ENCODE measurements at regions not wholly inside any gene's neighbourhood (a gene's known extent, or its start where the extent isn't known, plus 50 kb on each side); places are given as distances from the start of the nearest gene placed in this dataset.
A peak's percentile ranks its signal among the peaks of the same experiment; 100 is the strongest.

DNA sequence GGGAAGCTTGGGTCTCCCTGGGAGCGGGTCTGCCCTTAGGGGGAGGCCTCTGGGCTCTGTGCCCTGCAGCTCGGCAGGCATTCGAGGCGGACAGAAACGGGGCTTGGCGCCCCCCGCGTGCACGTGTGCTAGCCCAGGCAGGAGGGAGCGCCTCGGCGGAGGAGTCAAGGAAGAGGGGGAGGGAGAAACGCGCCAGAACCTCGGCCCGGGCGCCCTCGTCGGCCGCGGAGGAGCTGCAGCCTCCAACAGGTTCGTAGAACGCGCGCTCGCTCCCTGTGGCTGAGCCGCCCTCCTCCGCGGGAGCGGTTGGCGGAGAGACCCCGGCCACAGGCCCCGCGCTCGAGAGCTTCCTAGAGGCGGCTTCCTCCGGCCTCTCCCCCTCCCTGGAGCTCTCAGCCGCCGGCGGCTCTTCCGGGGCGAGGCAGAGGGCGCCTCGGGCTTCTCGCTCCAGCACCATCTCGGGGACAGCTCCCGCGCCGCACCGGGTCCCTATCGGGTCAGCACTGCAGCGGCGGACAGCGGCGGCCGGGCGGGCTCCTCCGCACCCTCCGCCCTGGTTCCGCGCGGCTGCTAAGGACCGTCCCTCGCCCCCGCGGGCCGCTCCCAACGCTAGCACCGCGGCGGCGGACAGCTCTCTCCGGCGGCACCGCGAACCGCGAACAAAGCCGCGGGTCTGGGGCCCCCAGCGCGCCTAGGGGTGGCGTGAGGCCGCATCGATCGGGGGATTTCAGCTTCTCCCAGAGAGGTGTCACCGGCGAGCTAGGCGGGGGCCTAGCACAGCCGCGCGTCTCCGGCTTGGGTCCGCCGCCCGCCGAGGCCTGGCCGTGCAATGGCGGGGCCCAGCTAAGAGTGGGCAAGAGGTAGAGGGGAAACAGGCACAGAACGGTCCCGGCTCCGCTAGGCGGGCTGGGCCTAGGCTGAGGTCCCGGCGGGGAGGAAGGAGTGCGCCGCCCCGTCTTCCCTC lies 74.6 kb upstream of the CPLX2 start:
- intact Hi-C loops (cut with DNase I), result loop anchor here in 1 of 2 donors (5.0 kb wide), 1 partner anchor 75 kb away; the partner anchor contains the start of gene CPLX2
- Histone ChIP-seq H3K9me3 (replicated peaks in 1 of 3) (no peaks in the 10 kb centered on the region), H3K36me3 (replicated peaks in 1 of 2) (no peaks in the 10 kb centered on the region), H3K27ac (peak overlapping the region in 1 of 5 donors; percentile 64), H3K4me1 (replicated peaks in 1 of 2) (peaks cover 8 to 11% of the 10 kb centered on the region in 2 donors), H3K4me3 (peak overlapping the region in 1 of 4 donors; percentile 16), H3K27me3 (peaks cover 6% of the 10 kb centered on the region)
- peak; percentile 84 to 92 (median 88) for DNase-seq
- WGBS, 4 donors, result 2 to 3% (median 3%) methylated on average over 11 to 108 of the region's 108 CpGs
- no peak for TF ChIP-seq POLR2A (IDR thresholded peaks at IDR 0.05)
- no peak for TF ChIP-seq CTCF (IDR thresholded peaks at IDR 0.05)

- H3K9me3 ChIP-seq (replicated peaks in 1 of 3), result no peaks in the 10 kb centered on the region
- no peaks in the 10 kb centered on the region for H3K27me3 ChIP-seq
- H3K4me3 ChIP-seq, result no peak overlapping the region
- intact Hi-C loops (cut with DNase I), result loop anchor here in 1 of 2 donors (5.0 kb wide), 1 partner anchor 75 kb away; the partner anchor contains the start of gene CPLX2
- H3K27ac ChIP-seq, result peak overlapping the region in 1 of 5 donors; percentile 64
- H3K4me1 ChIP-seq (replicated peaks in 1 of 2), result peaks cover 8 to 11% of the 10 kb centered on the region in 2 donors
- H3K36me3 ChIP-seq (replicated peaks in 1 of 2), result no peaks in the 10 kb centered on the region
- TF ChIP-seq CTCF (IDR thresholded peaks at IDR 0.05) (no peak), POLR2A (IDR thresholded peaks at IDR 0.05) (no peak)
- peak in 2 of 7 donors; percentile 22 to 79 for DNase-seq
- WGBS, 4 donors, result 1 to 4% (median 3%) methylated on average over 20 to 27 of the region's 27 CpGs
Observed at GRCh38 chr5:175797521-175798038, 73.8 kb upstream of the CPLX2 start.

- no peaks in the 10 kb centered on the region for H3K36me3 ChIP-seq (replicated peaks in 1 of 2)
- no peak overlapping the region for H3K4me3 ChIP-seq
- H3K9me3 ChIP-seq (replicated peaks in 1 of 3), result no peaks in the 10 kb centered on the region
- TF ChIP-seq CTCF (IDR thresholded peaks at IDR 0.05), result no peak
- H3K4me1 ChIP-seq (replicated peaks in 1 of 2), result peaks cover 8 to 11% of the 10 kb centered on the region in 2 donors
- H3K27ac ChIP-seq, result peak overlapping the region in 1 of 5 donors; percentile 64
- no peak for DNase-seq
- no peaks in the 10 kb centered on the region for H3K27me3 ChIP-seq
- 90 to 100% (median 96%) methylated on average over 2 of the region's 2 CpGs for WGBS, 4 donors
- intact Hi-C loops (cut with DNase I), result loop anchor here in 1 of 2 donors (5.0 kb wide), 1 partner anchor 74 kb away; the partner anchor contains the start of gene CPLX2
Observed at GRCh38 chr5:175798626-175799025, 72.8 kb upstream of the CPLX2 start.

- WGBS, 4 donors, result 31 to 64% (median 61%) methylated on average over 3 to 5 of the region's 5 CpGs
Observed at GRCh38 chr5:175800656-175801081, 70.7 kb upstream of the CPLX2 start.

More at GRCh38 chr5:175800656-175801081, 70.7 kb upstream of the CPLX2 start:
- TF ChIP-seq POLR2A (IDR thresholded peaks at IDR 0.05) (no peak), CTCF (IDR thresholded peaks at IDR 0.05) (no peak)
- intact Hi-C loops (cut with DNase I), result no loop called here
- no peaks in the 10 kb centered on the region for H3K9me3 ChIP-seq (replicated peaks in 1 of 3)
- H3K27me3 ChIP-seq, result no peaks in the 10 kb centered on the region
- peaks cover 8 to 11% of the 10 kb centered on the region in 2 donors for H3K4me1 ChIP-seq (replicated peaks in 1 of 2)
- no peaks in the 10 kb centered on the region for H3K36me3 ChIP-seq (replicated peaks in 1 of 2)
- no peak overlapping the region for H3K4me3 ChIP-seq
- peak overlapping the region in 1 of 5 donors; percentile 10 for H3K27ac ChIP-seq
- no peak for DNase-seq
